Transverse colon (tissue), 4 donors: ENCODE measurements at regions not wholly inside any gene's neighbourhood (a gene's known extent, or its start where the extent isn't known, plus 50 kb on each side); places are given as distances from the start of the nearest gene placed in this dataset.

ENCODE experiments used
- DNase-seq: peaks from one replicate; pipeline ENCODE4 v3.0.0-alpha.2; 2019
- H3K27ac ChIP-seq, 4 donors: fragments of 200-600 bp; sonication (generic); 2 replicates each; pipeline ENCODE4 v1.5.1; 2016 to 2018; ENCODE audit warnings: inconsistent platforms in 4 of 4
- H3K27me3 ChIP-seq: fragments of 200-600 bp; sonication (generic); 2 replicates; pipeline ENCODE4 v1.5.1; 2017; ENCODE audit warnings: inconsistent platforms
- H3K36me3 ChIP-seq, 4 donors: fragments of 200-600 bp; sonication (generic); 2 replicates each; pipeline ENCODE4 v1.5.1; 2017 to 2019; ENCODE audit warnings: inconsistent platforms in 4 of 4
- H3K4me1 ChIP-seq, 4 donors: fragments of 200-600 bp; sonication (generic); 2 replicates each; pipeline ENCODE4 v1.5.1; 2017 to 2020; ENCODE audit warnings: inconsistent platforms in 4 of 4
- H3K4me3 ChIP-seq, 4 donors: fragments of 200-600 bp; sonication (generic); 1 replicate in 1 of 4; 2 replicates in 3 of 4; pipeline versions ENCODE4 v1.5.1 to v1.6.1; 2017 to 2019; ENCODE audit warnings: inconsistent platforms in 4 of 4
- H3K9me3 ChIP-seq, 2 donors: fragments of 200-600 bp; sonication (generic); 2 replicates each; pipeline ENCODE4 v1.5.1; 2017 to 2019; ENCODE audit warnings: inconsistent platforms in 2 of 2
- CTCF ChIP-seq, 5 experiments: fragments of 200-600 bp in 3 of 5; fragments of 450-650 bp in 2 of 5; sonication (generic) in 3 of 5; IDR thresholded peaks; 1 replicate in 2 of 5; 2 replicates in 3 of 5; pipeline ENCODE4 v1.5.1; 2016 to 2017; ENCODE audit warnings: antibody characterized with exemption in 5 of 5, inconsistent platforms in 3 of 5, mild to moderate bottlenecking in 2 of 5, moderate library complexity in 1 of 5
- EP300 ChIP-seq: sonication (generic); formaldehyde crosslinking; IDR thresholded peaks from one replicate; pipeline ENCODE4 v1.6.1; 2017; ENCODE audit warnings: antibody characterized with exemption, low read depth
- POLR2A ChIP-seq: fragments of 450-650 bp; IDR thresholded peaks from one replicate; pipeline ENCODE4 v1.6.1; 2016; ENCODE audit warnings: antibody characterized with exemption, mild to moderate bottlenecking, moderate library complexity
- POLR2AphosphoS5 ChIP-seq, 3 donors: sonication (generic); formaldehyde crosslinking; IDR thresholded peaks; one replicate each; pipeline ENCODE4 v1.6.1; 2016; ENCODE audit warnings: antibody characterized with exemption in 3 of 3
- WGBS, 2 donors: methylation state at CpG; one replicate each; pipeline ENCODE4 v1.1.5; 2018; ENCODE audit warnings: low coverage in 1 of 2; 5-methylcytosine and 5-hydroxymethylcytosine counted together
- in situ Hi-C, 4 donors: fragments of 200-750 bp; cut with MboI; loops; one replicate each; pipeline versions ENCODE4 v1.15.0 to v1.15.1; 2017; ENCODE audit warnings: low sequenced_read_pairs in 3 of 4, low pct_ligation_motif_present in 1 of 4, low pct_unique_long_range_greater_than_20kb in 1 of 4
- intact Hi-C: fragments of 100-400 bp; cut with DNase I; formaldehyde crosslinking; loops from one replicate; pipeline ENCODE4 v1.15.1; 2023; ENCODE audit warnings: low total_unique reads

DNA sequence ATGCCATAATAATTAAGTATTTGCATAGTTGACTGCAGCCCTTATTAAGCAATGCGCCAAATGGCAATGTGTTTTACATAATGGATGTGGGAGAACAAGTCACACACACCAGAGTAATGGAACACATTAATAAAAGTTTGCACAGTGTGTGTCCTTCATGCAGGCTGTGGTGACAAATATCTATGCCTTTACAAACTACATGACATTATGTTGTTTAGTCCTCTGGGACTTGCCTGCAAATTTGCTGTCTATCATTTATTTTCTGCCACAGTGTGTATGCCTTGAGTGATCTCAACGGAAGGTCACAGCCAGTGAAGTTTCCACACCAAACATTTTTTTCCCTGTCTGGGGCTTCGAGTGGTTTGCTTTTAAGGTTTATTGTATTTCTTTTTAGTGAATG, 175.2 kb upstream of the TMEFF2 start:
- no peaks in the 10 kb centered on the region for H3K36me3 ChIP-seq
- WGBS, 2 donors: 76 to 77% methylated on average over 3 of the region's 3 CpGs
- DNase-seq: no peak
- in situ Hi-C loops (no loop called here), intact Hi-C loops (no loop called here)
- TF ChIP-seq CTCF (IDR thresholded peaks at IDR 0.05) (no peak), EP300 (no peak), POLR2AphosphoS5 (IDR thresholded peaks at IDR 0.05) (no peak), POLR2A (no peak)
- H3K27me3 ChIP-seq: no peaks in the 10 kb centered on the region
- no peak overlapping the region for H3K27ac ChIP-seq
- H3K4me3 ChIP-seq: no peak overlapping the region
- no peaks in the 10 kb centered on the region for H3K4me1 ChIP-seq
- H3K9me3 ChIP-seq: no peaks in the 10 kb centered on the region

- whole genome bisulfite sequencing, 2 donors: 68 to 90% methylated on average over 2 to 3 of the region's 3 CpGs
- TF ChIP-seq POLR2A (no peak), CTCF (IDR thresholded peaks at IDR 0.05) (no peak), EP300 (no peak), POLR2AphosphoS5 (IDR thresholded peaks at IDR 0.05) (no peak)
- in situ Hi-C loops: no loop called here
- Histone ChIP-seq H3K36me3 (no peaks in the 10 kb centered on the region), H3K4me1 (no peaks in the 10 kb centered on the region), H3K9me3 (no peaks in the 10 kb centered on the region), H3K4me3 (no peak overlapping the region), H3K27me3 (no peaks in the 10 kb centered on the region), H3K27ac (no peak overlapping the region)
- no peak for DNase-seq
- intact Hi-C loops: no loop called here
Measured at GRCh38 chr2:192357217-192357616, 162.5 kb upstream of the TMEFF2 start.

GRCh38 chr2:192354512-192355244, 159.9 kb upstream of the TMEFF2 start:
- TF ChIP-seq POLR2A (no peak), POLR2AphosphoS5 (IDR thresholded peaks at IDR 0.05) (no peak), CTCF (IDR thresholded peaks at IDR 0.05) (no peak), EP300 (no peak)

GRCh38 chr2:192347542-192347941, 152.8 kb upstream of the TMEFF2 start:
- intact Hi-C loops (no loop called here), in situ Hi-C loops (no loop called here)
- no peaks in the 10 kb centered on the region for H3K36me3 ChIP-seq
- no peak overlapping the region for H3K4me3 ChIP-seq
- H3K27ac ChIP-seq: no peak overlapping the region
- H3K27me3 ChIP-seq: no peaks in the 10 kb centered on the region
- H3K9me3 ChIP-seq: no peaks in the 10 kb centered on the region
- TF ChIP-seq POLR2A (no peak), CTCF (IDR thresholded peaks at IDR 0.05) (no peak), EP300 (no peak)
- no peak for DNase-seq
- no peaks in the 10 kb centered on the region for H3K4me1 ChIP-seq
- WGBS, 2 donors: 56 to 82% methylated on average over 3 of the region's 3 CpGs

More at GRCh38 chr2:192354512-192355244, 159.9 kb upstream of the TMEFF2 start:
- in situ Hi-C loops (no loop called here), intact Hi-C loops (no loop called here)
- DNase-seq: no peak
- H3K27ac ChIP-seq: no peak overlapping the region
- no peaks in the 10 kb centered on the region for H3K27me3 ChIP-seq
- no peaks in the 10 kb centered on the region for H3K9me3 ChIP-seq
- 52 to 58% methylated on average over 2 to 3 of the region's 3 CpGs for WGBS, 2 donors
- H3K4me1 ChIP-seq: no peaks in the 10 kb centered on the region
- H3K4me3 ChIP-seq: no peak overlapping the region
- H3K36me3 ChIP-seq: no peaks in the 10 kb centered on the region
